K562 (cell line): ENCODE measurements at regions not wholly inside any gene's neighbourhood (a gene's known extent, or its start where the extent isn't known, plus 50 kb on each side); places are given as distances from the start of the nearest gene placed in this dataset.

ENCODE experiments used
- ATAC-seq: fragments of 200-7000 bp; cut with Tn5 transposase; 3 replicates; pipeline ENCODE4 v1.9.1; 2020; ENCODE audit warnings: moderate library complexity
- BruUV-seq: library from RNA; stranded (reverse); fragments of 400-500 nt; replicated peaks from 2 replicates; lab custom pipeline; 2021; lab: Mats Ljungman, UMichigan
- CTCF ChIA-PET: fragments of 300-600 bp; formaldehyde crosslinking; extraction: SDS; loops from one replicate; lab custom pipeline; 2021; ENCODE audit warnings: low intra/inter-chr PET ratio; lab: Yijun Ruan, JAX
- POLR2A ChIA-PET: fragments of 300-600, 350-650 bp; sonication (Branson Sonifier 250); formaldehyde crosslinking; extraction: SDS; loops from one replicate; lab custom pipeline; 2021; ENCODE audit warnings: antibody characterized with exemption, inconsistent platforms; lab: Yijun Ruan, JAX
- DNase-seq, 4 experiments: peaks; one replicate each; pipeline versions ENCODE4 v3.0.0 to v3.0.0-alpha.2; 2011 to 2018; ENCODE audit warnings: low spot score in 3 of 4, mixed read lengths in 3 of 4; ENCODE audit errors: extremely low read depth in 1 of 4
- FAIRE-seq: peaks from 2 replicates; lab custom pipeline; 2011; peaks lifted over from hg19 to GRCh38; lab: Jason Lieb, UNC
- H2AFZ ChIP-seq: 2 replicates; pipeline ENCODE4 v1.6.0; 2011; ENCODE audit warnings: low read depth, low read length, control low read depth, inconsistent platforms
- H3K27ac ChIP-seq: fragments of 200-600 bp; 3 replicates; pipeline ENCODE4 v1.8.0; 2011; ENCODE audit warnings: low read depth, mild to moderate bottlenecking, control low read depth, inconsistent platforms, low read length, moderate library complexity, mixed read lengths; ENCODE audit errors: extremely low read depth
- H3K27me3 ChIP-seq, 2 experiments: fragments of 300-600 bp in 1 of 2; 2 replicates in 1 of 2; 3 replicates in 1 of 2; pipeline versions ENCODE4 v1.6.0 to v1.8.0; 2011; ENCODE audit warnings: inconsistent platforms in 2 of 2, low read length in 2 of 2, mild to moderate bottlenecking in 1 of 2, mixed read lengths in 1 of 2, moderate library complexity in 1 of 2; ENCODE audit not compliant: control insufficient read depth in 2 of 2, insufficient read depth in 2 of 2
- H3K36me3 ChIP-seq: fragments of 300-600 bp; 3 replicates; pipeline ENCODE4 v1.8.0; 2011; ENCODE audit warnings: mild to moderate bottlenecking, low read length, inconsistent platforms; ENCODE audit not compliant: control insufficient read depth, insufficient read depth
- H3K4me1 ChIP-seq, 2 experiments: fragments of 200-600 bp in 1 of 2; replicated peaks in 1 of 2; 2 replicates in 1 of 2; 3 replicates in 1 of 2; pipeline versions ENCODE4 v1.5.1 to v1.8.0; 2011; ENCODE audit warnings: inconsistent platforms in 2 of 2, low read length in 2 of 2, mild to moderate bottlenecking in 1 of 2, mixed read lengths in 1 of 2, moderate library complexity in 1 of 2; ENCODE audit not compliant: control insufficient read depth in 2 of 2, insufficient read depth in 2 of 2
- H3K4me2 ChIP-seq: 2 replicates; pipeline ENCODE4 v1.6.1; 2011; ENCODE audit warnings: low read length, control low read depth, inconsistent platforms, mixed read lengths; ENCODE audit not compliant: insufficient read depth
- H3K4me3 ChIP-seq: fragments of 200-600 bp; sonication (generic), shearing (Covaris generic); 2 replicates; pipeline ENCODE4 v1.5.1; 2016; ENCODE audit warnings: control low read depth, inconsistent platforms
- H3K79me2 ChIP-seq: fragments of 200-600 bp; 3 replicates; pipeline ENCODE4 v1.8.0; 2011; ENCODE audit warnings: low read length, inconsistent platforms; ENCODE audit not compliant: control insufficient read depth, insufficient read depth
- H3K9ac ChIP-seq, 2 experiments: 2 replicates each; pipeline versions ENCODE4 v1.6.0 to v1.6.1; 2011; ENCODE audit warnings: low read depth in 2 of 2, low read length in 2 of 2, control low read depth in 1 of 2, inconsistent platforms in 1 of 2, mild to moderate bottlenecking in 1 of 2, mixed read lengths in 1 of 2; ENCODE audit not compliant: insufficient read depth in 1 of 2
- H3K9me1 ChIP-seq: one replicate; pipeline ENCODE4 v1.6.0; 2011; ENCODE audit warnings: inconsistent platforms, mild to moderate bottlenecking, low read length, moderate library complexity; ENCODE audit not compliant: control insufficient read depth, insufficient read depth
- H3K9me3 ChIP-seq: replicated peaks from 2 replicates; pipeline ENCODE4 v1.5.1; 2011; ENCODE audit warnings: low read depth, low read length, inconsistent platforms; ENCODE audit not compliant: control insufficient read depth, insufficient read depth
- H4K20me1 ChIP-seq: replicated peaks from 2 replicates; pipeline ENCODE4 v1.6.1; 2011; ENCODE audit warnings: low read length, inconsistent platforms, mixed read lengths; ENCODE audit not compliant: control insufficient read depth, insufficient read depth
- C11orf30 ChIP-seq: fragments of 450-650 bp; IDR thresholded peaks from 2 replicates; pipeline ENCODE4 v1.6.1; 2016; ENCODE audit warnings: low read depth, mild to moderate bottlenecking
- CSDE1 ChIP-seq, 2 experiments: fragments of 450-650 bp; IDR thresholded peaks; 2 replicates each; pipeline ENCODE4 v1.6.1; 2016; ENCODE audit warnings: mild to moderate bottlenecking in 1 of 2
- EP300 ChIP-seq: IDR thresholded peaks from 2 replicates; pipeline ENCODE4 v1.6.1; 2012; ENCODE audit warnings: low read length, improper control_type of control experiment
- ETV6 ChIP-seq, 3 experiments: fragments of 150-350 bp in 1 of 3; sonication (generic) in 1 of 3; formaldehyde crosslinking in 1 of 3; IDR thresholded peaks; 2 replicates each; pipeline versions ENCODE4 v1.6.1 to v1.8.0; 2014 to 2022; ENCODE audit warnings: borderline replicate concordance in 2 of 3, low read depth in 2 of 3, antibody characterized with exemption in 1 of 3, low read length in 1 of 3, mild to moderate bottlenecking in 1 of 3, missing genetic modification reagents in 1 of 3
- GABPB1 ChIP-seq: sonication (generic); formaldehyde crosslinking; IDR thresholded peaks from 2 replicates; pipeline ENCODE4 v1.8.0; 2022; ENCODE audit warnings: mild to moderate bottlenecking, missing genetic modification reagents
- HMGN3 ChIP-seq: IDR thresholded peaks from 2 replicates; pipeline ENCODE4 v1.6.1; 2011; ENCODE audit warnings: borderline replicate concordance, low read depth, mild to moderate bottlenecking, mixed read lengths, low read length; ENCODE audit not compliant: insufficient read length; ENCODE audit errors: extremely low read depth
- NFXL1 ChIP-seq: fragments of 450-650 bp; formaldehyde crosslinking; IDR thresholded peaks from 2 replicates; pipeline ENCODE4 v1.4.0; 2021; ENCODE audit warnings: mild to moderate bottlenecking
- PHF8 ChIP-seq: fragments of 200-600 bp; sonication (generic); IDR thresholded peaks from 2 replicates; pipeline ENCODE4 v1.6.1; 2012; ENCODE audit warnings: mixed run types, mild to moderate bottlenecking, inconsistent platforms, low read length, moderate library complexity, borderline replicate concordance
- STAG1 ChIP-seq: sonication (generic); formaldehyde crosslinking; IDR thresholded peaks from 2 replicates; pipeline ENCODE4 v1.5.0; 2020; ENCODE audit warnings: missing genetic modification reagents, borderline replicate concordance
- TSC22D4 ChIP-seq: fragments of 450-650 bp; IDR thresholded peaks from 2 replicates; pipeline ENCODE4 v1.6.1; 2016; ENCODE audit warnings: missing genetic modification characterization, missing biosample characterization, control low read depth
- ZNF224 ChIP-seq: sonication (generic); formaldehyde crosslinking; IDR thresholded peaks from 2 replicates; pipeline ENCODE4 v1.8.0; 2022; ENCODE audit warnings: mild to moderate bottlenecking, missing genetic modification reagents
- ZNF57 ChIP-seq: fragments of 450-650 bp; formaldehyde crosslinking; IDR thresholded peaks from 2 replicates; pipeline ENCODE4 v1.4.0; 2020; ENCODE audit warnings: mild to moderate bottlenecking, moderate library complexity
- WGBS: fragments of 100-300 bp; shearing (Covaris generic); methylation state at CpG from one replicate; pipeline ENCODE4 v1.1.6; 2016; ENCODE audit warnings: low coverage, mixed read lengths; ENCODE audit not compliant: insufficient coverage; ENCODE audit errors: missing lambda C conversion rate; 5-methylcytosine and 5-hydroxymethylcytosine counted together
- in situ Hi-C: fragments of 300-500 bp; cut with MboI; formaldehyde crosslinking; loops from 4 replicates; pipeline ENCODE4 v1.15.0; 2018; ENCODE audit warnings: inconsistent platforms, mixed read lengths
- intact Hi-C: fragments of 100-400 bp; cut with micrococcal nuclease; formaldehyde crosslinking; loops from 2 replicates; pipeline ENCODE4 v1.14.2; 2022
- TF ChIP-seq, protein P1 (sequence below): IDR thresholded peaks from 2 replicates; pipeline ENCODE4 v1.6.1; 2012; ENCODE audit warnings: low read depth, low read length, improper control_type of control experiment, borderline replicate concordance
- TF ChIP-seq, protein P2 (sequence below): fragments of 250-450 bp; sonication (Bioruptor Pico); IDR thresholded peaks from 2 replicates; pipeline ENCODE4 v1.4.0; 2020
- TF ChIP-seq, protein P3 (sequence below): fragments of 250-450 bp; sonication (Bioruptor Pico); IDR thresholded peaks from 2 replicates; pipeline ENCODE4 v1.5.0; 2022; ENCODE audit warnings: mild to moderate bottlenecking

DNA sequence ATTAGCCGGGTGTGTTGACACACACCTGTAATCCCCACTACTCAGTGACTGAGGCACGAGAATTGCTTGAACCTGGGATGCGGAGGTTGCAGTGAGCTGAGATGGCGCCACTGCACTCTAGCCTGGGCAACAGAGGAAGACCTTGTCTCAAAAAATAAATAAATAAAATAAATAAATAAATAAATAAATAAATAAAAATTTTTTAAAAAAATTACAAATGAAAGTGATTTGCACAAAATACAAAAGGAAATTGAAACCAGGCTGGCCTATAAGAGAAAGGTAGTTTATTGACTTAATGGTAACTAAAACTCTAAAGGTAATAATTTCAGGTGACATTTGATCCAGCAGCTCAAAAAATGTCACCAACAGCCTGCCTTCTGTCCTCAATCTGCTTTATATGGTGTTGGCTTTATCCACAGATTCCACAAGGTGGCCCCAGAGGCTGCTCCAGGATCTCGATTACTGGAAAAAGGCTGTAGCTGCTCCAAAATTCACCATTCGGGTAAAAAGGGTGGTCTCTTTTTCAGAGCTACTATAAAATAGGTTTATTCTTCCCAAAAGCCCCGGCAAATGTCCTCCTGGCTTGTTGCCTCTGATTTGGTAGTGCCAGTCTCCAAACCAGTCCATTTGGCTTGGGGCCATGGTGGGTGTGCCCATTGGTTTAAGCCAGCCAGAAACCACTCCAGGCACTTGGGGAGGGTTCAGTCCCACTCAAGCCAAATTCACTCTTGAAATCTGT lies 61.4 kb upstream of the TRIM2 start:
- H3K36me3 ChIP-seq: no peaks in the 10 kb centered on the region
- H3K9me1 ChIP-seq: no peaks in the 10 kb centered on the region
- peak overlapping the region; percentile 20; the same call in 1 of the 2 replicates for H3K4me2 ChIP-seq
- DNase-seq: peak in 2 of 4 experiments; percentile 68 to 74
- H2AFZ ChIP-seq: no peak overlapping the region; the same call in 1 of the 2 replicates
- H3K9me3 ChIP-seq: no peaks in the 10 kb centered on the region
- ATAC-seq: peak; percentile 84
- in situ Hi-C loops: loop anchor here (10.0 kb wide), 1 partner anchor 182 kb away; no protein-coding TSS in a partner anchor
- ChIA-PET CTCF (interaction anchor here (0.6 to 2.1 kb wide), 8 partner anchors 175 to 607 kb away, joined by 3 to 6 read pairs (median 4); no protein-coding TSS in a partner anchor), POLR2A (interaction anchor here (0.7 to 0.8 kb wide), 2 partner anchors 9 to 21 kb away, joined by 3 to 4 read pairs; no protein-coding TSS in a partner anchor)
- H3K4me3 ChIP-seq: no peak overlapping the region
- H3K4me1 ChIP-seq: peaks cover 2 to 18% of the 10 kb centered on the region in 2 experiments; a peak in 2 of 5 replicates
- FAIRE-seq: peak; percentile 89
- H3K27ac ChIP-seq: no peak overlapping the region
- H4K20me1 ChIP-seq: no peaks in the 10 kb centered on the region
- 7% methylated on average over 7 of the region's 7 CpGs for WGBS
- no TSS peak for BruUV-seq
- intact Hi-C loops: loop anchor here (1.0 to 10.0 kb wide), 8 partner anchors 64 to 608 kb away; partner anchors contain the start of gene MND1
- H3K9ac ChIP-seq: no peak overlapping the region; a peak in 1 of 4 replicates
- H3K27me3 ChIP-seq: peaks cover 0 to 4% of the 10 kb centered on the region in 2 experiments; a peak in 1 of 5 replicates
- no peaks in the 10 kb centered on the region for H3K79me2 ChIP-seq
- TF ChIP-seq ZNF224 (CRISPR knock-in tag) (no peak), NFXL1 (no peak), GABPB1 (CRISPR knock-in tag) (no peak), TSC22D4 (no peak), EP300 (peak; percentile 17; the same call in 1 of the 2 replicates), C11orf30 (no peak), ZNF57 (no peak), HMGN3 (no peak), ETV6 (IDR thresholded peaks at IDR 0.05; ENCODE audit: borderline replicate concordance in 1 of 2, low read depth in 2 of 2, low read length in 1 of 2) (no peak), ETV6 (CRISPR knock-in tag; IDR thresholded peaks at IDR 0.05; ENCODE audit: borderline replicate concordance) (no peak), PHF8 (no peak), STAG1 (CRISPR knock-in tag) (peak; percentile 72; the same call in 1 of the 2 replicates), CSDE1 (IDR thresholded peaks at IDR 0.05) (no peak)
- TF ChIP-seq, protein P1, sequence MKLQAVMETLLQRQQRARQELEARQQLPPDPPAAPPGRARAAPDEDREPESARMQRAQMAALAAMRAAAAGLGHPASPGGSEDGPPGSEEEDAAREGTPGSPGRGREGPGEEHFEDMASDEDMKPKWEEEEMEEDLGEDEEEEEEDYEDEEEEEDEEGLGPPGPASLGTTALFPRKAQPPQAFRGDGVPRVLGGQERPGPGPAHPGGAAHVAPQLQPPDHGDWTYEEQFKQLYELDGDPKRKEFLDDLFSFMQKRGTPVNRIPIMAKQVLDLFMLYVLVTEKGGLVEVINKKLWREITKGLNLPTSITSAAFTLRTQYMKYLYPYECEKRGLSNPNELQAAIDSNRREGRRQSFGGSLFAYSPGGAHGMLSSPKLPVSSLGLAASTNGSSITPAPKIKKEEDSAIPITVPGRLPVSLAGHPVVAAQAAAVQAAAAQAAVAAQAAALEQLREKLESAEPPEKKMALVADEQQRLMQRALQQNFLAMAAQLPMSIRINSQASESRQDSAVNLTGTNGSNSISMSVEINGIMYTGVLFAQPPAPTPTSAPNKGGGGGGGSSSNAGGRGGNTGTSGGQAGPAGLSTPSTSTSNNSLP: 0 out of 2 replicates have a peak, but pooled peaks have one; percentile 38
- TF ChIP-seq, protein P2, sequence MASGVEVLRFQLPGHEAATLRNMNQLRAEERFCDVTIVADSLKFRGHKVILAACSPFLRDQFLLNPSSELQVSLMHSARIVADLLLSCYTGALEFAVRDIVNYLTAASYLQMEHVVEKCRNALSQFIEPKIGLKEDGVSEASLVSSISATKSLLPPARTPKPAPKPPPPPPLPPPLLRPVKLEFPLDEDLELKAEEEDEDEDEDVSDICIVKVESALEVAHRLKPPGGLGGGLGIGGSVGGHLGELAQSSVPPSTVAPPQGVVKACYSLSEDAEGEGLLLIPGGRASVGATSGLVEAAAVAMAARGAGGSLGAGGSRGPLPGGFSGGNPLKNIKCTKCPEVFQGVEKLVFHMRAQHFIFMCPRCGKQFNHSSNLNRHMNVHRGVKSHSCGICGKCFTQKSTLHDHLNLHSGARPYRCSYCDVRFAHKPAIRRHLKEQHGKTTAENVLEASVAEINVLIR (CRISPR knock-in tag): no peak
- TF ChIP-seq, protein P3, sequence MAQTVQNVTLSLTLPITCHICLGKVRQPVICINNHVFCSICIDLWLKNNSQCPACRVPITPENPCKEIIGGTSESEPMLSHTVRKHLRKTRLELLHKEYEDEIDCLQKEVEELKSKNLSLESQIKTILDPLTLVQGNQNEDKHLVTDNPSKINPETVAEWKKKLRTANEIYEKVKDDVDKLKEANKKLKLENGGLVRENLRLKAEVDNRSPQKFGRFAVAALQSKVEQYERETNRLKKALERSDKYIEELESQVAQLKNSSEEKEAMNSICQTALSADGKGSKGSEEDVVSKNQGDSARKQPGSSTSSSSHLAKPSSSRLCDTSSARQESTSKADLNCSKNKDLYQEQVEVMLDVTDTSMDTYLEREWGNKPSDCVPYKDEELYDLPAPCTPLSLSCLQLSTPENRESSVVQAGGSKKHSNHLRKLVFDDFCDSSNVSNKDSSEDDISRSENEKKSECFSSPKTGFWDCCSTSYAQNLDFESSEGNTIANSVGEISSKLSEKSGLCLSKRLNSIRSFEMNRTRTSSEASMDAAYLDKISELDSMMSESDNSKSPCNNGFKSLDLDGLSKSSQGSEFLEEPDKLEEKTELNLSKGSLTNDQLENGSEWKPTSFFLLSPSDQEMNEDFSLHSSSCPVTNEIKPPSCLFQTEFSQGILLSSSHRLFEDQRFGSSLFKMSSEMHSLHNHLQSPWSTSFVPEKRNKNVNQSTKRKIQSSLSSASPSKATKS (CRISPR knock-in tag): no peak
